Keratinocyte (primary cell): ENCODE measurements at regions not wholly inside any gene's neighbourhood (a gene's known extent, or its start where the extent isn't known, plus 50 kb on each side); places are given as distances from the start of the nearest gene placed in this dataset.

Experiments
- DNase-seq: peaks from one replicate; pipeline ENCODE4 v3.0.0-alpha.2; 2011; ENCODE audit warnings: low read depth, missing footprints, low spot score
- FAIRE-seq: peaks from 2 replicates; lab custom pipeline; 2011; peaks lifted over from hg19 to GRCh38; lab: Jason Lieb, UNC
- H2AFZ ChIP-seq: 2 replicates; pipeline ENCODE4 v1.6.0; 2012; ENCODE audit warnings: low read length, control low read depth, inconsistent platforms; ENCODE audit not compliant: control insufficient read depth
- H3K27ac ChIP-seq: 2 replicates; pipeline ENCODE4 v1.5.1; 2011; ENCODE audit warnings: low read length; ENCODE audit not compliant: control insufficient read depth, insufficient read depth
- H3K27me3 ChIP-seq: 3 replicates; pipeline ENCODE4 v1.6.0; 2011; ENCODE audit warnings: low read length; ENCODE audit not compliant: control insufficient read depth, insufficient read depth; ENCODE audit errors: extremely low read depth
- H3K36me3 ChIP-seq, 2 experiments: 2 replicates in 1 of 2; 3 replicates in 1 of 2; pipeline ENCODE4 v1.5.1; 2011; ENCODE audit warnings: low read length in 2 of 2, mild to moderate bottlenecking in 1 of 2; ENCODE audit not compliant: control insufficient read depth in 2 of 2, insufficient read depth in 2 of 2; ENCODE audit errors: extremely low read depth in 1 of 2
- H3K4me1 ChIP-seq: 3 replicates; pipeline ENCODE4 v1.5.1; 2011; ENCODE audit warnings: low read length; ENCODE audit not compliant: control insufficient read depth, insufficient read depth; ENCODE audit errors: extremely low read depth
- H3K4me2 ChIP-seq: 3 replicates; pipeline ENCODE4 v1.6.0; 2011; ENCODE audit warnings: low read depth, low read length; ENCODE audit not compliant: control insufficient read depth, insufficient read depth; ENCODE audit errors: extremely low read depth
- H3K4me3 ChIP-seq, 3 experiments: fragments of 200-600 bp in 1 of 3; sonication (generic) in 1 of 3; 2 replicates in 2 of 3; 3 replicates in 1 of 3; pipeline ENCODE4 v1.5.1; 2011 to 2016; ENCODE audit warnings: low read length in 3 of 3, mild to moderate bottlenecking in 3 of 3, control low read depth in 2 of 3, inconsistent platforms in 1 of 3, low read depth in 1 of 3, mixed read lengths in 1 of 3, mixed run types in 1 of 3, moderate library complexity in 1 of 3; ENCODE audit not compliant: control insufficient read depth in 2 of 3, insufficient read depth in 2 of 3; ENCODE audit errors: extremely low read depth in 1 of 3
- H3K79me2 ChIP-seq: 2 replicates; pipeline ENCODE4 v1.6.0; 2012; ENCODE audit warnings: low read length; ENCODE audit not compliant: control insufficient read depth, insufficient read depth
- H3K9ac ChIP-seq: 3 replicates; pipeline ENCODE4 v1.6.0; 2011; ENCODE audit warnings: low read length; ENCODE audit not compliant: control insufficient read depth, insufficient read depth; ENCODE audit errors: extremely low read depth
- H3K9me1 ChIP-seq: 3 replicates; pipeline ENCODE4 v1.6.0; 2011; ENCODE audit warnings: low read length; ENCODE audit not compliant: control insufficient read depth, insufficient read depth; ENCODE audit errors: extremely low read depth
- H3K9me3 ChIP-seq: 2 replicates; pipeline ENCODE4 v1.5.1; 2012; ENCODE audit warnings: low read depth, low read length; ENCODE audit not compliant: control insufficient read depth
- H4K20me1 ChIP-seq: 3 replicates; pipeline ENCODE4 v1.6.0; 2011; ENCODE audit warnings: low read length; ENCODE audit not compliant: control insufficient read depth, insufficient read depth; ENCODE audit errors: extremely low read depth
- EZH2 ChIP-seq: IDR thresholded peaks from one replicate; pipeline ENCODE4 v1.6.1; 2012; ENCODE audit warnings: inconsistent platforms, mild to moderate bottlenecking, low read length, moderate library complexity
- dilution Hi-C: fragments of 300-500 bp; cut with MboI; formaldehyde crosslinking; loops from one replicate; pipeline ENCODE4 v1.7.0; 2020; ENCODE audit warnings: low sequenced_read_pairs; ENCODE audit not compliant: extremely low pct_ligation_motif_present
- TF ChIP-seq, protein P1 (sequence below), 3 experiments: IDR thresholded peaks in 1 of 3; conservative IDR thresholded peaks in 1 of 3; optimal IDR thresholded peaks in 1 of 3; 2 replicates in 2 of 3; 3 replicates in 1 of 3; pipeline versions ENCODE3 to v1.5.1; 2011; ENCODE audit warnings: low read length in 3 of 3, mild to moderate bottlenecking in 3 of 3, moderate library complexity in 2 of 3, control low read depth in 1 of 3, inconsistent platforms in 1 of 3; ENCODE audit not compliant: insufficient read depth in 2 of 3; ENCODE audit errors: extremely low read depth in 1 of 3

DNA sequence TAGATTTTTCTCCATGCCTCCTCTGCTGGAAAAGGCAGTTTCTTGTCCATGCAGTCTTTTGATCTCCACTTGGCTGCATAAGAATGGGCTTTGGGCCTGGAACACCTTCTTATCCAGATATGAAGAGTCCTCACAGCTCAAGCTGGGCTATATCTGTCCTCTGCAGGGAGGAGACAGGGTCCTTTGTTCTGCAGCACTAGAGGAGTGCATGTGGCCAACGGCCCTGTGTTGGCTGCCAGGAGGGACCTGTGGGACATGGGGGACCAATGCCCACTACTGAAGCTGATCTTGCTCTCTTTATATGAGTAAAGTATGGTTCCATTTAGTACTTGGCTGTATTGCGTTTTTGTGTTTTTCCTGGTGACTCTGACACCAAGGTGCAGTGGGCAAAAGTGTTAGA is 157.3 kb upstream of the ABI3BP start:
- no peak overlapping the region for H2AFZ ChIP-seq
- no peaks in the 10 kb centered on the region for H3K27me3 ChIP-seq
- no peak for TF ChIP-seq EZH2
- TF ChIP-seq, protein P1, sequence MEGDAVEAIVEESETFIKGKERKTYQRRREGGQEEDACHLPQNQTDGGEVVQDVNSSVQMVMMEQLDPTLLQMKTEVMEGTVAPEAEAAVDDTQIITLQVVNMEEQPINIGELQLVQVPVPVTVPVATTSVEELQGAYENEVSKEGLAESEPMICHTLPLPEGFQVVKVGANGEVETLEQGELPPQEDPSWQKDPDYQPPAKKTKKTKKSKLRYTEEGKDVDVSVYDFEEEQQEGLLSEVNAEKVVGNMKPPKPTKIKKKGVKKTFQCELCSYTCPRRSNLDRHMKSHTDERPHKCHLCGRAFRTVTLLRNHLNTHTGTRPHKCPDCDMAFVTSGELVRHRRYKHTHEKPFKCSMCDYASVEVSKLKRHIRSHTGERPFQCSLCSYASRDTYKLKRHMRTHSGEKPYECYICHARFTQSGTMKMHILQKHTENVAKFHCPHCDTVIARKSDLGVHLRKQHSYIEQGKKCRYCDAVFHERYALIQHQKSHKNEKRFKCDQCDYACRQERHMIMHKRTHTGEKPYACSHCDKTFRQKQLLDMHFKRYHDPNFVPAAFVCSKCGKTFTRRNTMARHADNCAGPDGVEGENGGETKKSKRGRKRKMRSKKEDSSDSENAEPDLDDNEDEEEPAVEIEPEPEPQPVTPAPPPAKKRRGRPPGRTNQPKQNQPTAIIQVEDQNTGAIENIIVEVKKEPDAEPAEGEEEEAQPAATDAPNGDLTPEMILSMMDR (optimal IDR thresholded peaks at IDR 0.05 in 1 of 3, IDR thresholded peaks at IDR 0.05 in 1 of 3, conservative IDR thresholded peaks at IDR 0.05 in 1 of 3; ENCODE audit: extremely low read depth in 1 of 3, insufficient read depth in 2 of 3, low read length in 3 of 3): no peak
- dilution Hi-C loops: no loop called here
- H3K9me3 ChIP-seq: no peaks in the 10 kb centered on the region
- DNase-seq (no peak), FAIRE-seq (no peak)
- H3K9ac ChIP-seq: no peak overlapping the region
- no peaks in the 10 kb centered on the region for H4K20me1 ChIP-seq
- no peaks in the 10 kb centered on the region for H3K4me1 ChIP-seq
- no peak overlapping the region for H3K27ac ChIP-seq
- no peaks in the 10 kb centered on the region for H3K79me2 ChIP-seq
- H3K4me3 ChIP-seq: no peak overlapping the region
- H3K4me2 ChIP-seq: no peak overlapping the region
- H3K9me1 ChIP-seq: no peaks in the 10 kb centered on the region
- H3K36me3 ChIP-seq: no peaks in the 10 kb centered on the region

DNA sequence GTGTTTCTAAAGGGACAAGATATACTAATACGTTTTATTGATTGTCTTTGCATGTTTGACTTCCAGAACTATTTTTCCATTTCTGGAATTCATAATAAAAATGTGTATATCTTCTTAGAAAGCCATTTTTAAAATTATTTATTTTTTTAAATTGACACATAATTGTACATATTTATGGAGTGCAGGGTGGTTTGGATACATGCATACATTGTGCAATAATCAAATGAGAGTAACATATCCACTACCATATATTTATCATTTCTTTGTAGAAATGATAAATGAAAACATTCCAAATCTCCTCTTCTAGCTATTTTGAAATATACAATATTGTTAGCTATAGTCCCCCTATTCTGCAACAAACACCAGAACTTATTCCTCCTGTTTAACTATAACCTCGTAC is 156.5 kb upstream of the ABI3BP start:
- Histone ChIP-seq H3K4me2 (no peak overlapping the region), H3K9me3 (no peaks in the 10 kb centered on the region), H3K9ac (no peak overlapping the region), H3K36me3 (no peaks in the 10 kb centered on the region), H3K27ac (no peak overlapping the region), H3K27me3 (no peaks in the 10 kb centered on the region), H3K4me1 (no peaks in the 10 kb centered on the region), H4K20me1 (no peaks in the 10 kb centered on the region), H3K9me1 (no peaks in the 10 kb centered on the region), H3K79me2 (no peaks in the 10 kb centered on the region), H2AFZ (no peak overlapping the region), H3K4me3 (no peak overlapping the region)
- dilution Hi-C loops: no loop called here
- no peak for DNase-seq
- FAIRE-seq: no peak
- no peak for TF ChIP-seq EZH2
- TF ChIP-seq, protein P1 (optimal IDR thresholded peaks at IDR 0.05 in 1 of 3, IDR thresholded peaks at IDR 0.05 in 1 of 3, conservative IDR thresholded peaks at IDR 0.05 in 1 of 3; ENCODE audit: extremely low read depth in 1 of 3, insufficient read depth in 2 of 3, low read length in 3 of 3): no peak
